ENCODE measurements at regions not wholly inside any gene's neighbourhood (a gene's known extent, or its start where the extent isn't known, plus 50 kb on each side); places are given as distances from the start of the nearest gene placed in this dataset.

DNA sequence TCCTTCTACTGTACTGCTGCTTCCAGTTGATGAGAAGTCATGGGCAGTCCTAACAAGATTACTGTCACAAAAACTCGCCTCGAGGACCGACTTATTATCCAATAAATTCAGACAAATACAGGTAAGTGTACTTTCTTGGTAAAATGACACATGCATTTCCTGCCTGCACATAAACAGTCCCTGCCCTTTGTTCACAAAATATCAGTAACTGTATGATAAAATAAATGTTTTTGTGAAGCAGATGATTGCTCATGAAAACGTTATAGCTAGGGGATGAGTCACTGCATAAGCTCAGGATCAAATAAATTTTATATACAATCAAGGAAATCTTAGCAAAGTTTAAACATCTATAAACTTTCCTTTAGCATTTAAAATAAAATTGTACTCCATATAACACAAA is 164.5 kb upstream of the RIPOR2 start:
- H3K4me1 ChIP-seq (ENCODE audit: control insufficient read depth in 5 of 5, insufficient read depth in 5 of 5, low read length in 5 of 5), result no peaks in the 10 kb centered on the region
- H3K27me3 ChIP-seq (ENCODE audit: control insufficient read depth in 3 of 3, insufficient read depth in 3 of 3, low read length in 2 of 3), result no peaks in the 10 kb centered on the region
- DNase-seq, result no peak
- H3K9ac ChIP-seq (ENCODE audit: insufficient read depth in 1 of 2, low read length in 2 of 2), result no peak overlapping the region
- ATAC-seq (ENCODE audit: insufficient read depth, low FRiP score), result no peak
- H3K27ac ChIP-seq (ENCODE audit: low read depth in 1 of 2, low read length in 1 of 2), result no peak overlapping the region
- peaks cover 0 to 7% (median 2%) of the 10 kb centered on the region in 4 donors for H3K36me3 ChIP-seq (ENCODE audit: control insufficient read depth in 4 of 4, insufficient read depth in 4 of 4, low read length in 4 of 4)
- no peaks in the 10 kb centered on the region for H3K9me3 ChIP-seq (ENCODE audit: control insufficient read depth in 4 of 4, insufficient read depth in 3 of 4, low read length in 3 of 4)
- TF ChIP-seq CTCF (IDR thresholded peaks at IDR 0.05; ENCODE audit: control extremely low read depth, extremely low read depth), result no peak
- WGBS, 2 donors, result 61 to 78% methylated on average over 4 of the region's 4 CpGs
- no peak overlapping the region for H3K4me3 ChIP-seq

GRCh38 chr6:25103603-25104002 is 167.8 kb upstream of the RIPOR2 start:
- no peaks in the 10 kb centered on the region for H3K27me3 ChIP-seq (ENCODE audit: control insufficient read depth in 3 of 3, insufficient read depth in 3 of 3, low read length in 2 of 3)
- DNase-seq, result no peak
- H3K4me1 ChIP-seq (ENCODE audit: control insufficient read depth in 5 of 5, insufficient read depth in 5 of 5, low read length in 5 of 5), result peaks cover 0 to 3% (median 0%) of the 10 kb centered on the region in 5 donors
- no peak for TF ChIP-seq CTCF (IDR thresholded peaks at IDR 0.05; ENCODE audit: control extremely low read depth, extremely low read depth)
- H3K9ac ChIP-seq (ENCODE audit: insufficient read depth in 1 of 2, low read length in 2 of 2), result no peak overlapping the region
- WGBS, 2 donors, result 62 to 85% methylated on average over 3 of the region's 3 CpGs
- no peak overlapping the region for H3K27ac ChIP-seq (ENCODE audit: low read depth in 1 of 2, low read length in 1 of 2)
- no peaks in the 10 kb centered on the region for H3K9me3 ChIP-seq (ENCODE audit: control insufficient read depth in 4 of 4, insufficient read depth in 3 of 4, low read length in 3 of 4)
- no peak overlapping the region for H3K4me3 ChIP-seq
- peaks cover 0 to 15% (median 3%) of the 10 kb centered on the region in 4 donors for H3K36me3 ChIP-seq (ENCODE audit: control insufficient read depth in 4 of 4, insufficient read depth in 4 of 4, low read length in 4 of 4)
- no peak for ATAC-seq (ENCODE audit: insufficient read depth, low FRiP score)

DNA sequence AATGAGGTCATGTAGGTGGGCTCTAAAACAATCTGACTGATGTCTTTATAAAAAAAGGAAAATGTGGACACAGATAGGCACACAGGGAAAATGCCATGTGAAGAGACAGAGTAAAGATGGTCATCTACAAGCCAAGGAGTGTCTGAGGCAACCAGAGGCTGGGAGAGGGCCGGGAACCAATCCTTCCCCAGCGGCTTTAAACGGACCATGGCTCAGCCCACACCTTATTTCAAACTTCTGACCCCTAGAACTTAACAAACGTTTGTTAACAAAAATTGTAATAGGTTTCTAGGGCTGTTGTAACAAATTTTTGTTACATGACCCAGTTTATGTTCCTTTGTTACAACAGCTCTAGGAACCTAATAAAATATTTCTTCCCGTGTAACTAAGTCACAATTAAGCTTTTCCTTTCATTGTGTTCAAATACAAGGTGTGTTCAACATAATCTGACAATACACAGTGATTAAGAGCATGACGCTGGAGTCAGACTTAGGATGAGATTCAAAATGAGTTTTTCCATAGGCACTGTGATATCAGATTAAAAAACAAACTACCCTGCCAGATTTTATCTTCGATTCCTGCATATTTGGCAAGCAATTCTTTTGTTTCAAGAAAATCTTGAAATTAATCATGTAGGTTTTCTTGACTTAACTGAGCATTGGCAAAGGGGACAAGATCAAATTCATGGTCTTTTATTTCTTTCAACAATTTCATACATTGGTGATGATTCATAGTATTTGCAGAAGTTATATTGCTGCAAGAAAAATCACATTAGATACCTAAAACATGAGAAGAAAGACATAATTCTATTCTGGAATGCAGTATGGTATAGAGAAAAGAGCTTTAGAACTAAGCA is 169.5 kb upstream of the RIPOR2 start:
- Histone ChIP-seq H3K27ac (ENCODE audit: low read depth in 1 of 2, low read length in 1 of 2) (peak overlapping the region in 1 of 2 donors; percentile 33), H3K4me3 (no peak overlapping the region), H3K36me3 (ENCODE audit: control insufficient read depth in 4 of 4, insufficient read depth in 4 of 4, low read length in 4 of 4) (peaks cover 0 to 18% (median 4%) of the 10 kb centered on the region in 4 donors), H3K27me3 (ENCODE audit: control insufficient read depth in 3 of 3, insufficient read depth in 3 of 3, low read length in 2 of 3) (no peaks in the 10 kb centered on the region), H3K9ac (ENCODE audit: insufficient read depth in 1 of 2, low read length in 2 of 2) (no peak overlapping the region), H3K9me3 (ENCODE audit: control insufficient read depth in 4 of 4, insufficient read depth in 3 of 4, low read length in 3 of 4) (no peaks in the 10 kb centered on the region), H3K4me1 (ENCODE audit: control insufficient read depth in 5 of 5, insufficient read depth in 5 of 5, low read length in 5 of 5) (peaks cover 0 to 3% (median 0%) of the 10 kb centered on the region in 5 donors)
- WGBS, 2 donors, result 77 to 89% methylated on average over 7 of the region's 7 CpGs
- ATAC-seq (ENCODE audit: insufficient read depth, low FRiP score) (no peak), DNase-seq (no peak)
- TF ChIP-seq CTCF (IDR thresholded peaks at IDR 0.05; ENCODE audit: control extremely low read depth, extremely low read depth), result no peak

All from lung (tissue), 11 donors.